Adipocyte (in vitro differentiated cells): ENCODE measurements at regions not wholly inside any gene's neighbourhood (a gene's known extent, or its start where the extent isn't known, plus 50 kb on each side); places are given as distances from the start of the nearest gene placed in this dataset.

Source experiments
- DNase-seq: peaks from one replicate; pipeline ENCODE4 v3.0.0-alpha.2; 2015; ENCODE audit warnings: low read depth
- H3K27me3 ChIP-seq: replicated peaks from 2 replicates; pipeline ENCODE4 v1.7.0; 2013; ENCODE audit warnings: mild to moderate bottlenecking, low read length, moderate library complexity; ENCODE audit not compliant: control insufficient read depth, insufficient read depth
- H3K36me3 ChIP-seq: 2 replicates; pipeline ENCODE4 v1.7.0; 2013; ENCODE audit warnings: low read length, mild to moderate bottlenecking, moderate library complexity; ENCODE audit not compliant: control insufficient read depth, insufficient read depth, severe bottlenecking
- H3K4me1 ChIP-seq: 2 replicates; pipeline ENCODE4 v1.7.0; 2013; ENCODE audit warnings: mild to moderate bottlenecking, low read length, moderate library complexity; ENCODE audit not compliant: control insufficient read depth, insufficient read depth
- H3K4me3 ChIP-seq: 2 replicates; pipeline ENCODE4 v1.7.0; 2013; ENCODE audit warnings: mild to moderate bottlenecking, low read length, moderate library complexity
- H3K9ac ChIP-seq: 2 replicates; pipeline ENCODE4 v1.7.0; 2013; ENCODE audit warnings: mild to moderate bottlenecking, low read length, moderate library complexity
- H3K9me3 ChIP-seq: 2 replicates; pipeline ENCODE4 v1.7.0; 2013; ENCODE audit warnings: mild to moderate bottlenecking, low read length, moderate library complexity; ENCODE audit not compliant: control insufficient read depth

- no peak for DNase-seq
- H3K9me3 ChIP-seq: peaks cover 4% of the 10 kb centered on the region
- H3K4me1 ChIP-seq: peaks cover 24% of the 10 kb centered on the region
- no peak overlapping the region for H3K4me3 ChIP-seq
- no peaks in the 10 kb centered on the region for H3K36me3 ChIP-seq
- H3K27me3 ChIP-seq: no peaks in the 10 kb centered on the region
- no peak overlapping the region for H3K9ac ChIP-seq
Observed at GRCh38 chr6:17011985-17012384, 89.9 kb upstream of the STMND1 start.

- no peak overlapping the region for H3K4me3 ChIP-seq
- H3K27me3 ChIP-seq: no peaks in the 10 kb centered on the region
- H3K9me3 ChIP-seq: peaks cover 4% of the 10 kb centered on the region
- H3K4me1 ChIP-seq: peaks cover 20% of the 10 kb centered on the region
- DNase-seq: no peak
- no peak overlapping the region for H3K9ac ChIP-seq
- H3K36me3 ChIP-seq: no peaks in the 10 kb centered on the region
Observed at GRCh38 chr6:17007749-17008148, 94.1 kb upstream of the STMND1 start.

- no peak for DNase-seq
- H3K9me3 ChIP-seq: peaks cover 4% of the 10 kb centered on the region
Observed at GRCh38 chr6:17006543-17006942, 95.3 kb upstream of the STMND1 start.

GRCh38 chr6:17004269-17004668, 97.6 kb upstream of the STMND1 start:
- Histone ChIP-seq H3K9me3 (peaks cover 4% of the 10 kb centered on the region), H3K27me3 (no peaks in the 10 kb centered on the region), H3K4me1 (peaks cover 26% of the 10 kb centered on the region), H3K9ac (peak overlapping the region; percentile 29), H3K4me3 (peak overlapping the region; percentile 31), H3K36me3 (no peaks in the 10 kb centered on the region)
- peak; percentile 76 for DNase-seq

More at GRCh38 chr6:17006543-17006942, 95.3 kb upstream of the STMND1 start:
- no peaks in the 10 kb centered on the region for H3K27me3 ChIP-seq
- no peak overlapping the region for H3K9ac ChIP-seq
- no peak overlapping the region for H3K4me3 ChIP-seq
- peaks cover 23% of the 10 kb centered on the region for H3K4me1 ChIP-seq
- no peaks in the 10 kb centered on the region for H3K36me3 ChIP-seq

GRCh38 chr6:17002123-17002522, 99.7 kb upstream of the STMND1 start:
- DNase-seq: no peak
- Histone ChIP-seq H3K4me3 (no peak overlapping the region), H3K27me3 (no peaks in the 10 kb centered on the region), H3K9ac (no peak overlapping the region), H3K36me3 (no peaks in the 10 kb centered on the region), H3K4me1 (peaks cover 32% of the 10 kb centered on the region), H3K9me3 (no peaks in the 10 kb centered on the region)

GRCh38 chr6:17001188-17001587, 100.7 kb upstream of the STMND1 start:
- H3K4me3 ChIP-seq: no peak overlapping the region
- H3K27me3 ChIP-seq: no peaks in the 10 kb centered on the region
- no peak for DNase-seq
- H3K9me3 ChIP-seq: no peaks in the 10 kb centered on the region
- H3K36me3 ChIP-seq: no peaks in the 10 kb centered on the region
- H3K4me1 ChIP-seq: peaks cover 32% of the 10 kb centered on the region
- no peak overlapping the region for H3K9ac ChIP-seq

- Histone ChIP-seq H3K9me3 (no peaks in the 10 kb centered on the region), H3K4me3 (no peak overlapping the region), H3K4me1 (peaks cover 29% of the 10 kb centered on the region), H3K27me3 (no peaks in the 10 kb centered on the region), H3K36me3 (no peaks in the 10 kb centered on the region), H3K9ac (no peak overlapping the region)
- peak; percentile 92 for DNase-seq
Observed at GRCh38 chr6:16999491-17000436, 102.1 kb upstream of the STMND1 start.

GRCh38 chr6:16998461-16998860, 103.4 kb upstream of the STMND1 start:
- H3K27me3 ChIP-seq: no peaks in the 10 kb centered on the region
- no peak for DNase-seq
- no peak overlapping the region for H3K9ac ChIP-seq
- H3K4me1 ChIP-seq: peaks cover 17% of the 10 kb centered on the region
- no peaks in the 10 kb centered on the region for H3K9me3 ChIP-seq
- H3K4me3 ChIP-seq: no peak overlapping the region
- no peaks in the 10 kb centered on the region for H3K36me3 ChIP-seq

- DNase-seq: no peak
- Histone ChIP-seq H3K27me3 (no peaks in the 10 kb centered on the region), H3K9ac (no peak overlapping the region), H3K36me3 (no peaks in the 10 kb centered on the region), H3K4me3 (no peak overlapping the region), H3K4me1 (peaks cover 16% of the 10 kb centered on the region), H3K9me3 (no peaks in the 10 kb centered on the region)
Observed at GRCh38 chr6:16995511-16996250, 106.2 kb upstream of the STMND1 start.

- Histone ChIP-seq H3K9me3 (peaks cover 5% of the 10 kb centered on the region), H3K4me3 (no peak overlapping the region), H3K9ac (no peak overlapping the region), H3K4me1 (peaks cover 7% of the 10 kb centered on the region), H3K36me3 (no peaks in the 10 kb centered on the region), H3K27me3 (no peaks in the 10 kb centered on the region)
- no peak for DNase-seq
Observed at GRCh38 chr6:16993396-16993795, 108.5 kb upstream of the STMND1 start.

GRCh38 chr6:16991981-16992629, 109.7 kb upstream of the STMND1 start:
- H3K9ac ChIP-seq: no peak overlapping the region
- H3K4me3 ChIP-seq: no peak overlapping the region
- peaks cover 7% of the 10 kb centered on the region for H3K4me1 ChIP-seq
- H3K9me3 ChIP-seq: peaks cover 5% of the 10 kb centered on the region
- peak; percentile 78 for DNase-seq
- H3K27me3 ChIP-seq: no peaks in the 10 kb centered on the region
- H3K36me3 ChIP-seq: no peaks in the 10 kb centered on the region
